ENCODE measurements at regions not wholly inside any gene's neighbourhood (a gene's known extent, or its start where the extent isn't known, plus 50 kb on each side); places are given as distances from the start of the nearest gene placed in this dataset.

DNA sequence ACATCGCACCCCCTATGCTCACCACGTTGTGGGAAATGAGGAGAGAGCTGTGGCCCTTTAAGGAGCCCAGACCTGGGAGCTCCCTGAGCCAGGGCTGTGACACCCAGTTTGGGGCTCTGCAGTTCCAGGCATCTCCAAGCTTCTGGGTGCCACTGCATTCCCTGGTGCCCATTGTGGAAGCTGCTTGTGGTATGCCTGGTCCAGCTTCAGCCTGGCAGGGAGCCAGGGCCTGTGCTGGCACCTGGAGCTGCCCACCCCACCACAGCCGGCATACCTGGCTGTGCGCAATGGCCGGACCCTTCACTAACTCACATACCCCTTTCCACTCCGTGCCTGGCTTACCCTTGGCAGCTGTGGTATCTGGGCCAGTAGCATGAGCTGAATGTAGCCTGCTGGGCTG lies 107.9 kb upstream of the OR4E1 start:
- Histone ChIP-seq H3K36me3 (replicated peaks in 1 of 2; ENCODE audit: control insufficient read depth in 1 of 2, insufficient read depth in 2 of 2, low read length in 2 of 2) (no peaks in the 10 kb centered on the region), H4K20me1 (ENCODE audit: insufficient read depth, low read length) (no peaks in the 10 kb centered on the region), H3K27ac (ENCODE audit: extremely low read length, insufficient read depth, low read length) (no peak overlapping the region), H3K4me2 (ENCODE audit: low read depth, low read length) (no peak overlapping the region), H3K27me3 (ENCODE audit: control insufficient read depth in 1 of 2, insufficient read depth in 2 of 2, low read length in 2 of 2) (peaks cover 0 to 4% of the 10 kb centered on the region in 2 experiments; a peak in 1 of 5 replicates), H2AFZ (ENCODE audit: low read length) (no peak overlapping the region), H3K4me1 (ENCODE audit: insufficient read depth, low read length) (no peaks in the 10 kb centered on the region), H3K4me3 (replicated peaks in 1 of 3; ENCODE audit: insufficient read depth in 1 of 3, low read depth in 2 of 3, low read length in 3 of 3) (no peak overlapping the region), H3K9ac (ENCODE audit: insufficient read depth, low read depth, low read length) (no peak overlapping the region), H3K9me3 (ENCODE audit: low read length) (no peaks in the 10 kb centered on the region), H3K79me2 (ENCODE audit: insufficient read depth, low read length) (no peaks in the 10 kb centered on the region)
- ChIA-PET POLR2A (no interaction called here), CTCF (ENCODE audit: low intra/inter-chr PET ratio, low total read pairs) (no interaction called here)
- FAIRE-seq: no peak
- in situ Hi-C loops (cut with HindIII; ENCODE audit: extremely low pct_ligation_motif_present, low pct_unique_long_range_greater_than_20kb) (no loop called here), intact Hi-C loops (cut with micrococcal nuclease; ENCODE audit: unreplicated experiment) (no loop called here)
- no TSS peak for BruUV-seq (replicated peaks)
- WGBS (ENCODE audit: low lambda C conversion rate): 50% methylated on average over 6 of the region's 6 CpGs
- no peak for DNase-seq (ENCODE audit: low spot score)
- TF ChIP-seq GABPA (IDR thresholded peaks at IDR 0.05; ENCODE audit: low read depth, low read length) (0 out of 2 replicates have a peak, but pooled peaks have one; percentile 17), GABPA (CRISPR knock-in tag; IDR thresholded peaks at IDR 0.05; ENCODE audit: low read depth) (no peak)
- TF ChIP-seq, protein P1, sequence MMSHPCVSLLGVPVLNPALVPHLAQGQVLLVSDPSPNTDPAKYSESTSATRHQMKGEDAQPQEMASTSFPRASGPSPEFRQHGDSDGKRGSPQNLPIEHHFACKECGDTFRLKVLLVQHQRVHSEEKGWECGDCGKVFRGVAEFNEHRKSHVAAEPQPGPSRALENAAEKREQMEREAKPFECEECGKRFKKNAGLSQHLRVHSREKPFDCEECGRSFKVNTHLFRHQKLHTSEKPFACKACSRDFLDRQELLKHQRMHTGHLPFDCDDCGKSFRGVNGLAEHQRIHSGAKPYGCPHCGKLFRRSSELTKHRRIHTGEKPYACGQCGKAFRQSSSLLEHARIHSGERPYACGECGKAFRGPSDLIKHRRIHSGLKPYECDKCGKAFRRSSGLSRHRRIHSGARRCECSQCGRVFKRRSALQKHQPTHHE (CRISPR knock-in tag; IDR thresholded peaks at IDR 0.05; ENCODE audit: borderline replicate concordance): no peak
- no peak; the same call in 1 of the 3 replicates for ATAC-seq

DNA sequence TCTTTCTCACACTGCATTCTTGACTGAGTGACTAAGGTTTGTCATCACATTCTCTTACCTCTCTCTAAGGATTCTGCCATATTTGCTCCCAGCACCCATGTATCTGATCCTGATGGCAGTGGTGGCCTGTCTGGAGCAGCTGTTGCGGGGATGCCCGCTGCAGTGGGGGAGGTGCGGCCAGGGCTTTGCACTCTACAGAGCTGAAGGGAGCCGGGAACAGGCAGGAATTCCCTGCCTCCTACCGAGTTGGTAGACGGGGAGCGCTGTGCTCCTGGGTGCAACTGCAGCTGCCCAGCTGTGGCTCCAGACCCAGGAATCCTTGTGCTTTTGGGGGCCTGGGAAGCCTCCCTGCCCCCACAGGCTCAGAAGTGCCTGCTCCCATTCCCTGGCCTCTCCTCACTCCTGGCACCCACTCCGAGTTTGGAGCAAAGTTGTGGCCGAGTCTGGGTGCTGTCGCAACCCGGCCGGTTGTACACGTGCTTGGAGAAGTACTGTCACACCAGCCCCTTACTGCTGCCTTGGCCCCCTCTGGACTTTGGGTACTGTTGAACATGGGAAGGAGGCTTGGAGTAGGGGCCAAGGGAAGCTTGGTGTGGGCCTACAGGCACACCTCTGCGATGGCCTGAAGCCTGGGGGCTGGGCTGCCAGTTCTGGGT lies 106.9 kb upstream of the OR4E1 start:
- intact Hi-C loops (cut with micrococcal nuclease; ENCODE audit: unreplicated experiment) (no loop called here), in situ Hi-C loops (cut with HindIII; ENCODE audit: extremely low pct_ligation_motif_present, low pct_unique_long_range_greater_than_20kb) (no loop called here)
- DNase-seq (ENCODE audit: low spot score): no peak
- no peaks in the 10 kb centered on the region for H3K79me2 ChIP-seq (ENCODE audit: insufficient read depth, low read length)
- BruUV-seq (replicated peaks): no TSS peak
- H3K27ac ChIP-seq (ENCODE audit: extremely low read length, insufficient read depth, low read length): no peak overlapping the region
- no peaks in the 10 kb centered on the region for H3K4me1 ChIP-seq (ENCODE audit: insufficient read depth, low read length)
- H3K27me3 ChIP-seq (ENCODE audit: control insufficient read depth in 1 of 2, insufficient read depth in 2 of 2, low read length in 2 of 2): peaks cover 0 to 4% of the 10 kb centered on the region in 2 experiments; a peak in 1 of 5 replicates
- FAIRE-seq: no peak
- ATAC-seq: peak; percentile 55
- no peak overlapping the region for H3K9ac ChIP-seq (ENCODE audit: insufficient read depth, low read depth, low read length)
- no peak overlapping the region for H3K4me3 ChIP-seq (replicated peaks in 1 of 3; ENCODE audit: insufficient read depth in 1 of 3, low read depth in 2 of 3, low read length in 3 of 3)
- ChIA-PET POLR2A (no interaction called here), CTCF (ENCODE audit: low intra/inter-chr PET ratio, low total read pairs) (no interaction called here)
- no peaks in the 10 kb centered on the region for H3K36me3 ChIP-seq (replicated peaks in 1 of 2; ENCODE audit: control insufficient read depth in 1 of 2, insufficient read depth in 2 of 2, low read length in 2 of 2)
- no peak overlapping the region for H2AFZ ChIP-seq (ENCODE audit: low read length)
- H3K4me2 ChIP-seq (ENCODE audit: low read depth, low read length): no peak overlapping the region
- no peaks in the 10 kb centered on the region for H4K20me1 ChIP-seq (ENCODE audit: insufficient read depth, low read length)
- no peaks in the 10 kb centered on the region for H3K9me3 ChIP-seq (ENCODE audit: low read length)
- WGBS (ENCODE audit: low lambda C conversion rate): 35% methylated on average over 14 of the region's 14 CpGs
- TF ChIP-seq, protein P2, sequence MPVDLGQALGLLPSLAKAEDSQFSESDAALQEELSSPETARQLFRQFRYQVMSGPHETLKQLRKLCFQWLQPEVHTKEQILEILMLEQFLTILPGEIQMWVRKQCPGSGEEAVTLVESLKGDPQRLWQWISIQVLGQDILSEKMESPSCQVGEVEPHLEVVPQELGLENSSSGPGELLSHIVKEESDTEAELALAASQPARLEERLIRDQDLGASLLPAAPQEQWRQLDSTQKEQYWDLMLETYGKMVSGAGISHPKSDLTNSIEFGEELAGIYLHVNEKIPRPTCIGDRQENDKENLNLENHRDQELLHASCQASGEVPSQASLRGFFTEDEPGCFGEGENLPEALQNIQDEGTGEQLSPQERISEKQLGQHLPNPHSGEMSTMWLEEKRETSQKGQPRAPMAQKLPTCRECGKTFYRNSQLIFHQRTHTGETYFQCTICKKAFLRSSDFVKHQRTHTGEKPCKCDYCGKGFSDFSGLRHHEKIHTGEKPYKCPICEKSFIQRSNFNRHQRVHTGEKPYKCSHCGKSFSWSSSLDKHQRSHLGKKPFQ (CRISPR knock-in tag; IDR thresholded peaks at IDR 0.05; ENCODE audit: insufficient replicate concordance): no peak
- TF ChIP-seq FOXA1 (IDR thresholded peaks at IDR 0.05): no peak
- no peak for TF ChIP-seq FOXA1 (CRISPR knock-in tag; IDR thresholded peaks at IDR 0.05)
- no peak for TF ChIP-seq KLF15 (CRISPR knock-in tag; IDR thresholded peaks at IDR 0.05; ENCODE audit: borderline replicate concordance)
- TF ChIP-seq MTF2 (CRISPR knock-in tag; IDR thresholded peaks at IDR 0.05; ENCODE audit: borderline replicate concordance): no peak
- no peak for TF ChIP-seq ZNF124 (CRISPR knock-in tag; IDR thresholded peaks at IDR 0.05)
- TF ChIP-seq, protein P3, sequence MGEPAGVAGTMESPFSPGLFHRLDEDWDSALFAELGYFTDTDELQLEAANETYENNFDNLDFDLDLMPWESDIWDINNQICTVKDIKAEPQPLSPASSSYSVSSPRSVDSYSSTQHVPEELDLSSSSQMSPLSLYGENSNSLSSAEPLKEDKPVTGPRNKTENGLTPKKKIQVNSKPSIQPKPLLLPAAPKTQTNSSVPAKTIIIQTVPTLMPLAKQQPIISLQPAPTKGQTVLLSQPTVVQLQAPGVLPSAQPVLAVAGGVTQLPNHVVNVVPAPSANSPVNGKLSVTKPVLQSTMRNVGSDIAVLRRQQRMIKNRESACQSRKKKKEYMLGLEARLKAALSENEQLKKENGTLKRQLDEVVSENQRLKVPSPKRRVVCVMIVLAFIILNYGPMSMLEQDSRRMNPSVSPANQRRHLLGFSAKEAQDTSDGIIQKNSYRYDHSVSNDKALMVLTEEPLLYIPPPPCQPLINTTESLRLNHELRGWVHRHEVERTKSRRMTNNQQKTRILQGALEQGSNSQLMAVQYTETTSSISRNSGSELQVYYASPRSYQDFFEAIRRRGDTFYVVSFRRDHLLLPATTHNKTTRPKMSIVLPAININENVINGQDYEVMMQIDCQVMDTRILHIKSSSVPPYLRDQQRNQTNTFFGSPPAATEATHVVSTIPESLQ (CRISPR knock-in tag; conservative IDR thresholded peaks at IDR 0.05): no peak
- no peak for TF ChIP-seq JDP2 (CRISPR knock-in tag; IDR thresholded peaks at IDR 0.05; ENCODE audit: borderline replicate concordance)
- no peak for TF ChIP-seq HCFC1 (IDR thresholded peaks at IDR 0.05; ENCODE audit: low read depth, low read length)
- no peak for TF ChIP-seq SIN3A (IDR thresholded peaks at IDR 0.05; ENCODE audit: borderline replicate concordance, low read depth, low read length)
- no peak for TF ChIP-seq MBD4 (IDR thresholded peaks at IDR 0.05; ENCODE audit: borderline replicate concordance, low read length)

Measured in HepG2 (cell line).